ENCODE measurements at regions not wholly inside any gene's neighbourhood (a gene's known extent, or its start where the extent isn't known, plus 50 kb on each side); places are given as distances from the start of the nearest gene placed in this dataset.

DNA sequence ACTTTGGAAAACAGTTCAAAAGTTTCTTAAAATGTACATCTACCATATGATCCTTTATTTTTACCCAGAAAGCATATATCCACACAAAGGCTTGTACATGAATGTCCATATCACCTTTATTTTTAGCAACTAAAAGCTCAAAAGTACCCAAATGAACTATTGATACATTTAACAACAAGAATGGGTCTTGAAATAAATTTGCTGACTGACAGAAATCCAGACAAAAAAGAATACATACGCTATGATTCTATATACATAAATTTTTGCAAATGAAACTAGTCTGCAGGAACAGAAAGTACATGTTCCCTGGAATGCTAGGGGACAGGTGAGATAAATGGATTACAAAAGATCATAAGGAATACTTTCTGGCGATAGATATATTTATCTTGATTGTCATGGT lies 96.3 kb upstream of the KYNU start:
- Histone ChIP-seq H2BK5ac (ENCODE audit: insufficient read length, low read length) (no peak overlapping the region), H3K18ac (ENCODE audit: insufficient read length, low read depth, low read length) (no peak overlapping the region), H2BK15ac (ENCODE audit: low read depth, low read length) (no peak overlapping the region), H3K27ac (ENCODE audit: insufficient read length, low read depth, low read length) (no peak overlapping the region), H3K4ac (ENCODE audit: low read depth, low read length) (no peak overlapping the region), H3K56ac (ENCODE audit: insufficient read length, low read depth, low read length) (no peak overlapping the region), H3K79me2 (ENCODE audit: insufficient read depth, low read length) (no peaks in the 10 kb centered on the region), H3K9me3 (ENCODE audit: control insufficient read depth, low read depth, low read length) (no peaks in the 10 kb centered on the region), H2BK120ac (ENCODE audit: low read depth, low read length, poor library complexity, severe bottlenecking) (no peak overlapping the region), H3K23me2 (ENCODE audit: insufficient read length, low read depth, low read length, poor library complexity, severe bottlenecking) (no peaks in the 10 kb centered on the region), H3K79me1 (ENCODE audit: insufficient read depth, low read depth, low read length, poor library complexity, severe bottlenecking) (no peaks in the 10 kb centered on the region), H3K23ac (ENCODE audit: insufficient read length, low read depth, low read length) (no peak overlapping the region), H2BK20ac (ENCODE audit: low read depth, low read length, poor library complexity, severe bottlenecking) (no peak overlapping the region), H3K4me2 (ENCODE audit: insufficient read depth, insufficient read length, low read length) (no peak overlapping the region), H2BK12ac (ENCODE audit: insufficient read length, low read depth, low read length) (no peak overlapping the region), H3K14ac (ENCODE audit: insufficient read depth, low read length) (no peak overlapping the region), H2AK5ac (ENCODE audit: insufficient read length, low read length) (no peak overlapping the region), H2AFZ (ENCODE audit: low read length) (no peak overlapping the region), H4K5ac (ENCODE audit: insufficient read length, low read depth, low read length) (no peak overlapping the region), H3T11ph (ENCODE audit: low read length) (no peak overlapping the region), H4K91ac (ENCODE audit: insufficient read length, low read depth, low read length) (no peak overlapping the region), H3K4me1 (ENCODE audit: insufficient read depth, low read length) (no peaks in the 10 kb centered on the region; the same call in 1 of the 2 replicates), H3K9ac (ENCODE audit: extremely low read depth, insufficient read length, low read length) (no peak overlapping the region), H4K8ac (replicated peaks; ENCODE audit: insufficient read length, low read depth, low read length) (no peak overlapping the region), H3K27me3 (ENCODE audit: insufficient read depth, low read length) (no peaks in the 10 kb centered on the region), H4K20me1 (ENCODE audit: control insufficient read depth, insufficient read depth, insufficient read length) (no peaks in the 10 kb centered on the region)
- Mint-ChIP-seq H3K27me3 (ENCODE audit: low read depth) (no peaks in the 10 kb centered on the region), H3K4me1 (no peaks in the 10 kb centered on the region), H3K4me3 (no peak overlapping the region), H3K27ac (no peak overlapping the region), H3K9me3 (no peaks in the 10 kb centered on the region), H3K36me3 (ENCODE audit: insufficient read depth in 1 of 3, low read depth in 3 of 3) (no peaks in the 10 kb centered on the region; a peak in 1 of 7 replicates)
- TF ChIP-seq, protein P1, sequence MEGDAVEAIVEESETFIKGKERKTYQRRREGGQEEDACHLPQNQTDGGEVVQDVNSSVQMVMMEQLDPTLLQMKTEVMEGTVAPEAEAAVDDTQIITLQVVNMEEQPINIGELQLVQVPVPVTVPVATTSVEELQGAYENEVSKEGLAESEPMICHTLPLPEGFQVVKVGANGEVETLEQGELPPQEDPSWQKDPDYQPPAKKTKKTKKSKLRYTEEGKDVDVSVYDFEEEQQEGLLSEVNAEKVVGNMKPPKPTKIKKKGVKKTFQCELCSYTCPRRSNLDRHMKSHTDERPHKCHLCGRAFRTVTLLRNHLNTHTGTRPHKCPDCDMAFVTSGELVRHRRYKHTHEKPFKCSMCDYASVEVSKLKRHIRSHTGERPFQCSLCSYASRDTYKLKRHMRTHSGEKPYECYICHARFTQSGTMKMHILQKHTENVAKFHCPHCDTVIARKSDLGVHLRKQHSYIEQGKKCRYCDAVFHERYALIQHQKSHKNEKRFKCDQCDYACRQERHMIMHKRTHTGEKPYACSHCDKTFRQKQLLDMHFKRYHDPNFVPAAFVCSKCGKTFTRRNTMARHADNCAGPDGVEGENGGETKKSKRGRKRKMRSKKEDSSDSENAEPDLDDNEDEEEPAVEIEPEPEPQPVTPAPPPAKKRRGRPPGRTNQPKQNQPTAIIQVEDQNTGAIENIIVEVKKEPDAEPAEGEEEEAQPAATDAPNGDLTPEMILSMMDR (conservative IDR thresholded peaks at IDR 0.05): no peak
- no peak for DNase-seq
- no CpG with 5 or more reads among the region's 2 CpGs for WGBS (ENCODE audit: extremely low coverage, insufficient read length, low lambda C conversion rate)

All from H9 (cell line).